Smooth muscle cell (in vitro differentiated cells): ENCODE measurements at regions not wholly inside any gene's neighbourhood (a gene's known extent, or its start where the extent isn't known, plus 50 kb on each side); places are given as distances from the start of the nearest gene placed in this dataset.

Experiments
- DNase-seq: peaks from one replicate; lab custom pipeline; 2025; ENCODE audit not compliant: unreplicated experiment; lab: John Stamatoyannopoulos, UW
- H2AFZ ChIP-seq: fragments of 200-600 bp; sonication (generic); 2 replicates; pipeline ENCODE4 v1.6.0; 2016; ENCODE audit warnings: antibody characterized with exemption, low read depth, mild to moderate bottlenecking
- H3F3A ChIP-seq: fragments of 200-600 bp; sonication (generic); 2 replicates; pipeline ENCODE4 v1.6.0; 2017; ENCODE audit warnings: antibody characterized with exemption, low read depth
- H3K27ac ChIP-seq: fragments of 200-600 bp; sonication (generic); 2 replicates; pipeline ENCODE4 v1.5.1; 2016; ENCODE audit warnings: low read depth, mild to moderate bottlenecking
- H3K27me3 ChIP-seq: fragments of 200-600 bp; sonication (generic); 2 replicates; pipeline ENCODE4 v1.6.1; 2016; ENCODE audit warnings: low read depth, mild to moderate bottlenecking
- H3K36me3 ChIP-seq: fragments of 200-600 bp; sonication (generic); 2 replicates; pipeline ENCODE4 v1.5.1; 2016; ENCODE audit warnings: low read depth
- H3K4me1 ChIP-seq: fragments of 200-600 bp; sonication (generic); 2 replicates; pipeline ENCODE4 v1.5.1; 2016; ENCODE audit warnings: low read depth
- H3K4me2 ChIP-seq: fragments of 200-600 bp; sonication (generic); 2 replicates; pipeline ENCODE4 v1.6.0; 2016; ENCODE audit warnings: mild to moderate bottlenecking
- H3K4me3 ChIP-seq: fragments of 200-600 bp; sonication (generic); 2 replicates; pipeline ENCODE4 v1.5.1; 2016; ENCODE audit warnings: mild to moderate bottlenecking
- H3K79me2 ChIP-seq: fragments of 200-600 bp; sonication (generic); 2 replicates; pipeline ENCODE4 v1.6.0; 2016; ENCODE audit warnings: low read depth, mild to moderate bottlenecking
- H3K9ac ChIP-seq: fragments of 200-600 bp; sonication (generic); 2 replicates; pipeline ENCODE4 v1.6.0; 2016; ENCODE audit warnings: low read depth
- H3K9me3 ChIP-seq: fragments of 200-600 bp; sonication (generic); replicated peaks from 2 replicates; pipeline ENCODE4 v1.5.1; 2016; ENCODE audit warnings: low read depth
- H4K20me1 ChIP-seq: fragments of 200-600 bp; sonication (generic); 2 replicates; pipeline ENCODE4 v1.6.0; 2016; ENCODE audit warnings: low read depth
- CTCF ChIP-seq: fragments of 200-600 bp; sonication (generic); IDR thresholded peaks from 2 replicates; pipeline ENCODE4 v1.5.1; 2017; ENCODE audit warnings: borderline replicate concordance, mild to moderate bottlenecking, antibody characterized with exemption; ENCODE audit not compliant: insufficient read depth, poor library complexity, severe bottlenecking
- WGBS: methylation state at CpG from one replicate; pipeline ENCODE4 v1.1.7; 2016; ENCODE audit warnings: low lambda C conversion rate; 5-methylcytosine and 5-hydroxymethylcytosine counted together

- Histone ChIP-seq H3K4me3 (no peak overlapping the region), H3K27ac (no peak overlapping the region), H3K9me3 (no peaks in the 10 kb centered on the region), H3K27me3 (no peaks in the 10 kb centered on the region), H4K20me1 (no peaks in the 10 kb centered on the region), H2AFZ (no peak overlapping the region), H3K36me3 (no peaks in the 10 kb centered on the region), H3K9ac (no peak overlapping the region), H3F3A (no peaks in the 10 kb centered on the region), H3K4me1 (no peaks in the 10 kb centered on the region), H3K79me2 (no peaks in the 10 kb centered on the region), H3K4me2 (no peak overlapping the region)
- no peak for TF ChIP-seq CTCF
- DNase-seq = no peak
Measured at GRCh38 chr10:107480781-107481180, 316.3 kb upstream of the SORCS1 start.

GRCh38 chr10:107477266-107477665, 312.8 kb upstream of the SORCS1 start:
- H3K4me3 ChIP-seq = no peak overlapping the region
- H3K9me3 ChIP-seq = no peaks in the 10 kb centered on the region
- H2AFZ ChIP-seq = no peak overlapping the region
- no peaks in the 10 kb centered on the region for H3K27me3 ChIP-seq
- no peak for DNase-seq
- H3K4me2 ChIP-seq = no peak overlapping the region
- H3F3A ChIP-seq = no peaks in the 10 kb centered on the region
- no peaks in the 10 kb centered on the region for H3K79me2 ChIP-seq
- no peaks in the 10 kb centered on the region for H4K20me1 ChIP-seq
- no peak overlapping the region for H3K27ac ChIP-seq
- H3K9ac ChIP-seq = no peak overlapping the region
- H3K36me3 ChIP-seq = no peaks in the 10 kb centered on the region
- H3K4me1 ChIP-seq = no peaks in the 10 kb centered on the region
- TF ChIP-seq CTCF = no peak

GRCh38 chr10:107476408-107476807, 311.9 kb upstream of the SORCS1 start:
- no peaks in the 10 kb centered on the region for H3K9me3 ChIP-seq
- no peak for TF ChIP-seq CTCF
- H3K4me2 ChIP-seq = no peak overlapping the region
- no peak overlapping the region for H2AFZ ChIP-seq
- DNase-seq = no peak
- H3K27ac ChIP-seq = no peak overlapping the region
- no peaks in the 10 kb centered on the region for H3K79me2 ChIP-seq
- H3K36me3 ChIP-seq = no peaks in the 10 kb centered on the region
- H4K20me1 ChIP-seq = no peaks in the 10 kb centered on the region
- WGBS = 92% methylated on average over 2 of the region's 2 CpGs
- H3F3A ChIP-seq = no peaks in the 10 kb centered on the region
- no peak overlapping the region for H3K9ac ChIP-seq
- no peaks in the 10 kb centered on the region for H3K4me1 ChIP-seq
- H3K27me3 ChIP-seq = no peaks in the 10 kb centered on the region
- H3K4me3 ChIP-seq = no peak overlapping the region

- Histone ChIP-seq H3K4me3 (no peak overlapping the region), H3K9me3 (no peaks in the 10 kb centered on the region), H3K9ac (no peak overlapping the region), H3F3A (no peaks in the 10 kb centered on the region), H3K4me1 (no peaks in the 10 kb centered on the region), H3K36me3 (no peaks in the 10 kb centered on the region), H3K4me2 (no peak overlapping the region), H3K27me3 (no peaks in the 10 kb centered on the region), H3K27ac (no peak overlapping the region), H4K20me1 (no peaks in the 10 kb centered on the region), H2AFZ (no peak overlapping the region), H3K79me2 (no peaks in the 10 kb centered on the region)
- WGBS = 93% methylated on average over 1 of the region's 1 CpG
- no peak for TF ChIP-seq CTCF
- no peak for DNase-seq
Measured at GRCh38 chr10:107474650-107475049, 310.1 kb upstream of the SORCS1 start.
